ENCODE measurements at regions not wholly inside any gene's neighbourhood (a gene's known extent, or its start where the extent isn't known, plus 50 kb on each side); places are given as distances from the start of the nearest gene placed in this dataset.

DNA sequence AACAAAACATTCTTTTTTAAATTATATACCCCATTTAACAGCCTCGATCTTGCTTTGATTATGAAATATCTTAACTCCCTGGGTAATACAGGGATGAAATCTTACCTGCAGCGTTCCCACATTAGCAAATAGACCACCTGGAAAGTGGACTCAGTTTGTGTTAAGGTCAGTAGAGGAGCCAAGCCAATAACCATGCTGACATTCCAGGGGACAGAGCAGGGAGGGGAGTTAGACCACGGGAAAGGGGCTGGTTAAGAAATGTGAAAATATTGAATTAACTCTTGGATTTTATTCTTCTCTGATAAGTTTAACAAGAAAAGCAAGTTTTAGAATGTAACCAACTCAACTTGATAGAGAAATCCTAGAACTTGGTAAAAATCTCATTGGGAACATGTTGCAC lies 144.9 kb upstream of the CLEC14A start (continued):
- peak; percentile 56; the same call in 1 of the 2 replicates for TF ChIP-seq TEAD4 (IDR thresholded peaks at IDR 0.05; ENCODE audit: low read depth, low read length)

DNA sequence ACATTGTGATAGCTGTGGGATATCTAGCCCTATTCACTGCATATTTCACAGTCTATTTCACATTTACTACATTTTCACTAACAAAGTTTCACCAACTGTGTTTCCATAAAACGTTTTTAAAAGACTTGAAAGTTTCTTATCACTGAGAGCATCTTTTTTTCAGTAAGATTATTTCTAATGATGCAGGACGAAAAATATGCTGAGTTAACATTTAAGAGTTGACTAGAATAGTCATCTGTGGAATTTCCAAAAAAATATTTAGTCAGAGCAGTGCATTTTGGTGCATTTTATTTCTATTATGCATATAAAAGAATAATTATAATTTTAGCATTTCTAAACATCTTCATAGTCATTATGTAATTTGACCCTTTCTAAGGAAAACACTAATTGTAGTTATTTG lies 143.8 kb upstream of the CLEC14A start:
- H2BK120ac ChIP-seq (replicated peaks; ENCODE audit: low read depth, low read length), result no peak overlapping the region
- H3K27ac ChIP-seq (ENCODE audit: low read depth, low read length), result no peak overlapping the region
- WGBS, 2 experiments (ENCODE audit: extremely low coverage in 1 of 2, insufficient coverage in 1 of 2, insufficient read length in 1 of 2, insufficient replicate concordance in 2 of 2, low coverage in 1 of 2, low lambda C conversion rate in 2 of 2, missing lambda C conversion rate in 1 of 2), result 52% methylated on average over 2 of the region's 2 CpGs; no CpG with 5 or more reads in 1 of the 2 experiments
- no peaks in the 10 kb centered on the region for H3K79me1 ChIP-seq (ENCODE audit: low read depth, low read length)
- H3K23ac ChIP-seq (ENCODE audit: insufficient read length), result no peak overlapping the region
- no peaks in the 10 kb centered on the region for H3K23me2 ChIP-seq (ENCODE audit: low read depth, low read length)
- no peaks in the 10 kb centered on the region for H3K36me3 ChIP-seq (ENCODE audit: control insufficient read depth in 2 of 4, insufficient read depth in 4 of 4, low read length in 3 of 4)
- no peak overlapping the region for H2BK15ac ChIP-seq (ENCODE audit: low read length)
- no peak overlapping the region for H3K18ac ChIP-seq (ENCODE audit: extremely low read depth, low read length)
- TF ChIP-seq SIRT6 (IDR thresholded peaks at IDR 0.05; ENCODE audit: low read length) (no peak), MAFK (IDR thresholded peaks at IDR 0.05; ENCODE audit: low read depth, low read length) (peak; percentile 73; the same call in 1 of the 2 replicates)
- no peak overlapping the region for H3K56ac ChIP-seq (replicated peaks; ENCODE audit: insufficient read length, low read depth, low read length)
- no peak overlapping the region for H3K9ac ChIP-seq (replicated peaks in 1 of 4; ENCODE audit: extremely low read depth in 1 of 4, low read depth in 3 of 4, low read length in 3 of 4)
- no peak overlapping the region for H4K91ac ChIP-seq (replicated peaks; ENCODE audit: insufficient read length, low read length)
- ChIA-PET POLR2A (ENCODE audit: partially characterized antibody) (no interaction called here), CTCF (ENCODE audit: partially characterized antibody) (interaction anchor here (1.2 kb wide), 2 partner anchors 9 to 12 kb away, joined by 4 read pairs; no protein-coding TSS in a partner anchor)
- DNase-seq (ENCODE audit: low read depth in 1 of 2, low spot score in 2 of 2), result no peak
- H3K27me3 ChIP-seq (replicated peaks in 1 of 4; ENCODE audit: control insufficient read depth in 3 of 4, extremely low read depth in 1 of 4, insufficient read depth in 3 of 4, low read length in 3 of 4), result peaks cover 0 to 2% (median 0%) of the 10 kb centered on the region in 4 experiments; a peak in 1 of 7 replicates
- H3K14ac ChIP-seq (ENCODE audit: insufficient read length), result no peak overlapping the region
- no peak overlapping the region for H2BK20ac ChIP-seq (ENCODE audit: low read length)
- no peak overlapping the region for H2AFZ ChIP-seq (ENCODE audit: low read length)
- H4K5ac ChIP-seq (ENCODE audit: insufficient read length, low read depth, low read length), result no peak overlapping the region
- no peaks in the 10 kb centered on the region for H3K79me2 ChIP-seq (ENCODE audit: control insufficient read depth in 1 of 2, insufficient read depth in 2 of 2, low read length in 2 of 2)
- no peaks in the 10 kb centered on the region for H3K9me3 ChIP-seq (ENCODE audit: insufficient read depth in 2 of 2, low read depth in 1 of 2, low read length in 1 of 2)
- FAIRE-seq, result no peak
- no peak overlapping the region for H2BK12ac ChIP-seq (ENCODE audit: low read depth, low read length)
- H3K4me3 ChIP-seq (ENCODE audit: extremely low read depth in 1 of 4, insufficient read depth in 2 of 4, low read depth in 3 of 4, low read length in 4 of 4), result no peak overlapping the region
- H2BK5ac ChIP-seq (ENCODE audit: low read depth, low read length), result no peak overlapping the region
- no peak overlapping the region for H3K4me2 ChIP-seq (ENCODE audit: insufficient read depth in 1 of 2, low read depth in 2 of 2, low read length in 2 of 2)
- H3K4me1 ChIP-seq (replicated peaks in 1 of 4; ENCODE audit: control insufficient read depth in 3 of 4, insufficient read depth in 4 of 4, low read length in 3 of 4), result no peaks in the 10 kb centered on the region
- H4K8ac ChIP-seq (ENCODE audit: extremely low read depth, insufficient read depth, low read length), result no peak overlapping the region
- H3K4ac ChIP-seq (replicated peaks; ENCODE audit: insufficient read length, low read depth, low read length), result no peak overlapping the region
- H4K20me1 ChIP-seq (replicated peaks in 1 of 2; ENCODE audit: control insufficient read depth in 1 of 2, insufficient read depth in 2 of 2, low read length in 2 of 2), result no peaks in the 10 kb centered on the region
- H2AK5ac ChIP-seq (ENCODE audit: low read depth, low read length), result no peak overlapping the region

Measured in H1 (cell line).